Duodenal mucosa (tissue), 2 donors: ENCODE measurements at regions not wholly inside any gene's neighbourhood (a gene's known extent, or its start where the extent isn't known, plus 50 kb on each side); places are given as distances from the start of the nearest gene placed in this dataset.
"Not testable (repeated sequence)": the region's sequence is repeated elsewhere in the genome, so short reads cannot be mapped to it uniquely, and the experiment has no call there.

Source experiments
- H3K27ac ChIP-seq: one replicate; pipeline ENCODE4 v1.7.0; 2013; ENCODE audit warnings: low read depth, low read length
- H3K27me3 ChIP-seq, 2 donors: one replicate each; pipeline ENCODE4 v1.7.0; 2013; ENCODE audit warnings: low read length in 2 of 2, control low read depth in 1 of 2; ENCODE audit not compliant: insufficient read depth in 2 of 2, control insufficient read depth in 1 of 2
- H3K36me3 ChIP-seq, 2 donors: one replicate each; pipeline ENCODE4 v1.7.0; 2013; ENCODE audit warnings: low read length in 2 of 2, control low read depth in 1 of 2; ENCODE audit not compliant: insufficient read depth in 2 of 2, control insufficient read depth in 1 of 2
- H3K4me1 ChIP-seq, 2 donors: one replicate each; pipeline ENCODE4 v1.7.0; 2013; ENCODE audit warnings: low read length in 2 of 2, control low read depth in 1 of 2; ENCODE audit not compliant: insufficient read depth in 2 of 2, control insufficient read depth in 1 of 2
- H3K4me3 ChIP-seq, 2 donors: one replicate each; pipeline ENCODE4 v1.7.0; 2013; ENCODE audit warnings: low read length in 2 of 2, low read depth in 1 of 2
- H3K9ac ChIP-seq, 2 donors: one replicate each; pipeline ENCODE4 v1.7.0; 2013; ENCODE audit warnings: low read length in 2 of 2, low read depth in 1 of 2
- H3K9me3 ChIP-seq, 2 donors: one replicate each; pipeline ENCODE4 v1.7.0; 2013; ENCODE audit warnings: low read length in 2 of 2, control low read depth in 1 of 2; ENCODE audit not compliant: control insufficient read depth in 1 of 2

- no peaks in the 10 kb centered on the region for H3K4me1 ChIP-seq
- no peak overlapping the region for H3K9ac ChIP-seq
- H3K27ac ChIP-seq: no peak overlapping the region
- no peaks in the 10 kb centered on the region for H3K27me3 ChIP-seq
- H3K4me3 ChIP-seq: no peak overlapping the region
- peaks cover 7 to 12% of the 10 kb centered on the region in 2 donors for H3K9me3 ChIP-seq
- H3K36me3 ChIP-seq: no peaks in the 10 kb centered on the region
Measured at GRCh38 chr4:127406187-127406586, 226.6 kb upstream of the INTU start.

- H3K27ac ChIP-seq, H3K4me1 ChIP-seq, H3K27me3 ChIP-seq, H3K36me3 ChIP-seq, H3K4me3 ChIP-seq, H3K9ac ChIP-seq: not testable (repeated sequence)
- peaks cover 7 to 12% of the 10 kb centered on the region in 2 donors for H3K9me3 ChIP-seq
Measured at GRCh38 chr4:127407572-127407971, 225.2 kb upstream of the INTU start.

GRCh38 chr4:127410201-127410600 is 222.6 kb upstream of the INTU start:
- Histone ChIP-seq H3K4me3 (no peak overlapping the region), H3K9me3 (peaks cover 7 to 12% of the 10 kb centered on the region in 2 donors), H3K9ac (no peak overlapping the region), H3K27me3 (no peaks in the 10 kb centered on the region), H3K36me3 (no peaks in the 10 kb centered on the region), H3K27ac (no peak overlapping the region), H3K4me1 (no peaks in the 10 kb centered on the region)

GRCh38 chr4:127410644-127411043 is 222.1 kb upstream of the INTU start:
- H3K9me3 ChIP-seq: peaks cover 7 to 12% of the 10 kb centered on the region in 2 donors
- H3K27ac ChIP-seq: no peak overlapping the region
- no peaks in the 10 kb centered on the region for H3K27me3 ChIP-seq
- no peaks in the 10 kb centered on the region for H3K36me3 ChIP-seq
- no peaks in the 10 kb centered on the region for H3K4me1 ChIP-seq
- no peak overlapping the region for H3K4me3 ChIP-seq
- H3K9ac ChIP-seq: no peak overlapping the region

GRCh38 chr4:127414951-127415606 is 217.7 kb upstream of the INTU start:
- Histone ChIP-seq H3K27me3 (no peaks in the 10 kb centered on the region), H3K36me3 (no peaks in the 10 kb centered on the region), H3K9ac (no peak overlapping the region), H3K27ac (no peak overlapping the region), H3K9me3 (no peaks in the 10 kb centered on the region), H3K4me3 (no peak overlapping the region), H3K4me1 (no peaks in the 10 kb centered on the region)

- Histone ChIP-seq H3K4me1 (no peaks in the 10 kb centered on the region), H3K27me3 (no peaks in the 10 kb centered on the region), H3K4me3 (no peak overlapping the region), H3K27ac (no peak overlapping the region), H3K9me3 (no peaks in the 10 kb centered on the region), H3K36me3 (no peaks in the 10 kb centered on the region), H3K9ac (no peak overlapping the region)
Measured at GRCh38 chr4:127416115-127416514, 216.6 kb upstream of the INTU start.

- no peaks in the 10 kb centered on the region for H3K36me3 ChIP-seq
- no peak overlapping the region for H3K9ac ChIP-seq
- no peaks in the 10 kb centered on the region for H3K27me3 ChIP-seq
- H3K27ac ChIP-seq: no peak overlapping the region
- no peaks in the 10 kb centered on the region for H3K4me1 ChIP-seq
- H3K9me3 ChIP-seq: no peaks in the 10 kb centered on the region
- H3K4me3 ChIP-seq: no peak overlapping the region
Measured at GRCh38 chr4:127417885-127418535, 214.7 kb upstream of the INTU start.

GRCh38 chr4:127419431-127419830 is 213.3 kb upstream of the INTU start:
- H3K27me3 ChIP-seq: no peaks in the 10 kb centered on the region
- H3K4me3 ChIP-seq: no peak overlapping the region
- no peak overlapping the region for H3K27ac ChIP-seq
- no peak overlapping the region for H3K9ac ChIP-seq
- no peaks in the 10 kb centered on the region for H3K4me1 ChIP-seq
- H3K9me3 ChIP-seq: no peaks in the 10 kb centered on the region
- no peaks in the 10 kb centered on the region for H3K36me3 ChIP-seq

GRCh38 chr4:127421437-127421836 is 211.3 kb upstream of the INTU start:
- Histone ChIP-seq H3K27me3 (no peaks in the 10 kb centered on the region), H3K36me3 (no peaks in the 10 kb centered on the region), H3K9ac (no peak overlapping the region), H3K9me3 (no peaks in the 10 kb centered on the region), H3K4me3 (no peak overlapping the region), H3K4me1 (no peaks in the 10 kb centered on the region), H3K27ac (no peak overlapping the region)

GRCh38 chr4:127425202-127425845 is 207.4 kb upstream of the INTU start:
- H3K9ac ChIP-seq: no peak overlapping the region
- no peaks in the 10 kb centered on the region for H3K36me3 ChIP-seq
- no peaks in the 10 kb centered on the region for H3K4me1 ChIP-seq
- H3K4me3 ChIP-seq: no peak overlapping the region
- no peaks in the 10 kb centered on the region for H3K9me3 ChIP-seq
- H3K27ac ChIP-seq: no peak overlapping the region
- H3K27me3 ChIP-seq: no peaks in the 10 kb centered on the region
